HG03439 (cell line): ENCODE measurements at regions not wholly inside any gene's neighbourhood (a gene's known extent, or its start where the extent isn't known, plus 50 kb on each side); places are given as distances from the start of the nearest gene placed in this dataset.

Experiments
- ATAC-seq: cut with Tn5 transposase; IDR thresholded peaks from one replicate; pipeline ENCODE4 v1.9.1; 2021; ENCODE audit warnings: mild to moderate bottlenecking, moderate library complexity; ENCODE audit not compliant: unreplicated experiment

GRCh38 chr14:94685166-94685581, 73.0 kb downstream of the SERPINA3 start:
- no peak for ATAC-seq

GRCh38 chr14:94682736-94683135, 70.5 kb downstream of the SERPINA3 start:
- ATAC-seq: no peak

GRCh38 chr14:94682061-94682516, 69.9 kb downstream of the SERPINA3 start:
- ATAC-seq: no peak

- ATAC-seq: no peak
These were observed 69.3 kb downstream of the SERPINA3 start for GRCh38 chr14:94681300-94682060.

- no peak for ATAC-seq
These were observed 68.7 kb downstream of the SERPINA3 start for GRCh38 chr14:94680862-94681288.

- ATAC-seq: no peak
These were observed 68.0 kb downstream of the SERPINA3 start for GRCh38 chr14:94679937-94680861.

GRCh38 chr14:94679106-94679810, 67.1 kb downstream of the SERPINA3 start:
- no peak for ATAC-seq

GRCh38 chr14:94677747-94678146, 65.6 kb downstream of the SERPINA3 start:
- no peak for ATAC-seq

- no peak for ATAC-seq
These were observed 65.0 kb downstream of the SERPINA3 start for GRCh38 chr14:94677213-94677612.

GRCh38 chr14:94676495-94677185, 64.4 kb downstream of the SERPINA3 start:
- no peak for ATAC-seq

- ATAC-seq: no peak
These were observed 62.8 kb downstream of the SERPINA3 start for GRCh38 chr14:94675036-94675435.

- ATAC-seq: no peak
These were observed 61.6 kb downstream of the SERPINA3 start for GRCh38 chr14:94673781-94674231.
